Esophagus (tissue), 2 donors: ENCODE measurements at regions not wholly inside any gene's neighbourhood (a gene's known extent, or its start where the extent isn't known, plus 50 kb on each side); places are given as distances from the start of the nearest gene placed in this dataset.

Source experiments
- H3K27ac ChIP-seq, 2 donors: one replicate each; pipeline ENCODE4 v1.5.1; 2013; ENCODE audit warnings: low read depth in 2 of 2, mild to moderate bottlenecking in 2 of 2, inconsistent platforms in 1 of 2, low read length in 1 of 2, moderate library complexity in 1 of 2
- H3K27me3 ChIP-seq, 2 donors: one replicate each; pipeline ENCODE4 v1.6.1; 2013; ENCODE audit warnings: low read length in 2 of 2, control low read depth in 1 of 2, mild to moderate bottlenecking in 1 of 2; ENCODE audit not compliant: insufficient read depth in 2 of 2, control insufficient read depth in 1 of 2
- H3K36me3 ChIP-seq, 2 donors: one replicate each; pipeline ENCODE4 v1.6.1; 2013; ENCODE audit warnings: low read length in 1 of 2; ENCODE audit not compliant: control insufficient read depth in 2 of 2, insufficient read depth in 2 of 2
- H3K4me1 ChIP-seq, 2 donors: one replicate each; pipeline ENCODE4 v1.6.1; 2013; ENCODE audit warnings: low read length in 1 of 2; ENCODE audit not compliant: control insufficient read depth in 2 of 2, insufficient read depth in 2 of 2
- H3K4me3 ChIP-seq, 2 donors: one replicate each; pipeline ENCODE4 v1.5.1; 2013; ENCODE audit warnings: low read length in 2 of 2, mild to moderate bottlenecking in 2 of 2, low read depth in 1 of 2, moderate library complexity in 1 of 2
- H3K9me3 ChIP-seq, 2 donors: one replicate each; pipeline ENCODE4 v1.6.1; 2013; ENCODE audit warnings: mild to moderate bottlenecking in 2 of 2, low read depth in 1 of 2, low read length in 1 of 2, moderate library complexity in 1 of 2; ENCODE audit not compliant: control insufficient read depth in 2 of 2, insufficient read depth in 1 of 2
- WGBS, 2 donors: extraction: QIAGEN DNeasy Blood & Tissue Kit; methylation state at CpG; one replicate each; pipeline ENCODE4 v1.1.7; 2013; 5-methylcytosine and 5-hydroxymethylcytosine counted together
- donor health status: healthy with polysubstance abuse.
- donor health status: Bipolar disorder and iron deficiency.

DNA sequence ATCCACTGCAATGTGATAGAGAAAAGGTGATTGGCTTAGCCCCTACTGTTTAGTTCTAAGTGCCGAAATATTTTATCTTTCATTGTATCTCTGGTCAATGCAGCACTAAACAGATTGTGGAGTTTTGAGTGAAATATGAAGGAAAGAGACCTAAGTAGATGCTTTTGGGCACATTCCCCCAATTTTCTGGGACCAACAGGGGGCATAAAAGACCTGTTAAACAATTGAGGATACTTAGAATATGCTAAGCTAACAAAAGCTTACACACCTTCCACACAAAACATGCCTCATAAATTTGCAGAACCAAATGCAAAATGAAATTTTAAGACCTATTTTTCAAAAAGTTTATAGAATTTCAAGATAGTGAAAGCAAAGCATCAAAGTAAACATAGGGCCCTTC lies 746.9 kb downstream of the TBC1D32 start:
- 0% methylated on average over 1 of the region's 1 CpG for WGBS, 2 donors
- H3K4me3 ChIP-seq = no peak overlapping the region

DNA sequence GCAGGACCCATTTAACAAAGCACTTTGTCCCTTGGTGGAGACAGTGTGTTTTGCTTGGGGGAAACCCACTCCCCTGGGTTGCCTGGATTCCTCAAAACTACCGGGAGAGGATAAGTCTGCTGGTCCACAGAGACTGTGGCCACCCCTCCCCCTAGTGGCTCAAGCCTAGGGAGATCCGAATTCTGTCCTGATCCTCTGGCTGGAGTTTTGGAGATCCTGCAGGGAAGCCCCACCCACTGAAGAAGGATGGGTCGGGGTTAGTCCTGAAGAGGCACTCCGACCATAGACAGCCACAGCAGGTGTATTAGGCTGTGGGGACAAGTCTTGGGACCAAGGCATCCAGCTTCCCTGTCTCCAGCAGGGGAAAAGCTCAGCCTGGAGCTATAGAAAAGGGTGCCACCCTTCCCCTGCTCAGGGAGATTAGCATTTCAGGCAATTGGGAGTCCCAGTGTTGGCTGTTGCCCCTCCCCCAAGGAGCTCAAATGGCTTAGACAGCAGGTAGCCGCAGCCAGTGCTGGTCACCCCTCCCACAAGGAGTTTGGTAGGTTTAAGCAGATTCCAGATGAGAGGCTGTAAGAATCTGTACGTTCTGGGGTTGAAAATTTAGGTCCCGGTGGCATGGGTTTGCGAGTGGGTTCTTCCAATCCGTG lies 750.0 kb downstream of the TBC1D32 start:
- no peaks in the 10 kb centered on the region for H3K36me3 ChIP-seq
- H3K9me3 ChIP-seq = peaks cover 0 to 3% of the 10 kb centered on the region in 2 donors
- no peaks in the 10 kb centered on the region for H3K27me3 ChIP-seq
- 72 to 75% methylated on average over 9 of the region's 9 CpGs for WGBS, 2 donors
- H3K27ac ChIP-seq = no peak overlapping the region
- no peaks in the 10 kb centered on the region for H3K4me1 ChIP-seq
- H3K4me3 ChIP-seq = no peak overlapping the region

More for the DNA sequence above, 746.9 kb downstream of the TBC1D32 start:
- Histone ChIP-seq H3K4me1 (no peaks in the 10 kb centered on the region), H3K27me3 (no peaks in the 10 kb centered on the region), H3K36me3 (no peaks in the 10 kb centered on the region), H3K9me3 (peaks cover 0 to 3% of the 10 kb centered on the region in 2 donors), H3K27ac (no peak overlapping the region)

DNA sequence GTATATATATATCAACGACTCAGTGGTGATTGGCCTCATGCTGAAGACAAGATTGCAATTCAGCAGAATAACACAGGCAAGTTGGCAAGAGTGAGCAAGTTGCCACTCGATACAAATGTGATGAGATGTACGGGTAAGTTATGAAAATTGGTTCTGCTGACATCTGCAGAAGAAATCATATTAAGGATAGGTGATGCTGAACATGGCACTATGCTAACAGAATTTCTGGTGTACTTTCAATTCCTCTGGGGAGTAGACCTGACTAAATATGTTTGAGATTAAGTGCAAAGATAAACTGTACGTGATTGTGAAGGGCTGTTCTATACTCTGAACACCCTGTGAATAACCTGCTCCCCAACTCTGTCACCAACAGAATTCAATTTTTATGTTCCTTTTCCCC lies 758.2 kb downstream of the TBC1D32 start:
- 76 to 81% methylated on average over 4 of the region's 4 CpGs for WGBS, 2 donors
- Histone ChIP-seq H3K27ac (no peak overlapping the region), H3K4me3 (no peak overlapping the region), H3K36me3 (no peaks in the 10 kb centered on the region), H3K4me1 (no peaks in the 10 kb centered on the region), H3K9me3 (no peaks in the 10 kb centered on the region), H3K27me3 (no peaks in the 10 kb centered on the region)

DNA sequence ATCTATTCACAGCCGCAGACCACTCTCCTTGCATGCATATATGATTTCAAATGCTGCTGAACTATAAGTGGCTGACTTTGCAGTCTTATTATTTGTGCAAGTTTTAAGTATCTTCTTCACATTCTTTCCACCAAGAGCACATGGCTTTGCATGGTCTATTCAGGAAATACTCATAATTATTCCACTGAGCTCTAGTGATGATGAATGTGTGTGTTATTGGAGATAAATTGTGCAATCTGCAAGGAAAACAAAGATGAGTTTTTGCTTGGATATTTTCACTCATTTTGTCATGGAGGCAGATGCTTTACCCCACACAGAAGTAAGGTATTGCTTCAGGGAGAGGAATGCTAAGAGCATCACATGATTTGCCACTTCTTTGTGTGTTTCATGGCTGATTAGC lies 764.6 kb downstream of the TBC1D32 start:
- 76 to 78% methylated on average over 1 of the region's 1 CpG for WGBS, 2 donors
- Histone ChIP-seq H3K4me3 (no peak overlapping the region), H3K27me3 (no peaks in the 10 kb centered on the region), H3K9me3 (no peaks in the 10 kb centered on the region), H3K4me1 (no peaks in the 10 kb centered on the region), H3K27ac (no peak overlapping the region), H3K36me3 (no peaks in the 10 kb centered on the region)

DNA sequence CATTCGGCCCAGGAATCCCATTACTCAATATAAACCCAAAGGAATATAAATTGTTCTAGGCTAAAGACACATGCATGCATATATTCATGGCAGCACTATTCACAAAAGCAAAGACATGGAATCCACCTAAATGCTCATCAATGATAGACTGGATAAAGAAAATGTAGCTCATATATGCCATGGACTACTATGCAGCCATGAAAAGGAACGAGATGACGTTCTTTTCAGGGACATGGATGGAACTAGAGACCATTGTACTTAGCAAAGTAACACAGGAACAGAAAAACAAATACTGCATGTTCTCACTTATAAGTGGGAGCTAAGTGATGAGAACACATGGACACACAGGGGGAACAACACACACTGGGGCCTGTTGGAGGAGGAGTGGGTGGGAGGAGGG lies 769.5 kb downstream of the TBC1D32 start:
- H3K9me3 ChIP-seq = no peaks in the 10 kb centered on the region
- no peaks in the 10 kb centered on the region for H3K27me3 ChIP-seq
- H3K27ac ChIP-seq = no peak overlapping the region
- WGBS, 2 donors = 82 to 85% methylated on average over 3 of the region's 3 CpGs
- H3K4me3 ChIP-seq = no peak overlapping the region
- no peaks in the 10 kb centered on the region for H3K36me3 ChIP-seq
- H3K4me1 ChIP-seq = no peaks in the 10 kb centered on the region

DNA sequence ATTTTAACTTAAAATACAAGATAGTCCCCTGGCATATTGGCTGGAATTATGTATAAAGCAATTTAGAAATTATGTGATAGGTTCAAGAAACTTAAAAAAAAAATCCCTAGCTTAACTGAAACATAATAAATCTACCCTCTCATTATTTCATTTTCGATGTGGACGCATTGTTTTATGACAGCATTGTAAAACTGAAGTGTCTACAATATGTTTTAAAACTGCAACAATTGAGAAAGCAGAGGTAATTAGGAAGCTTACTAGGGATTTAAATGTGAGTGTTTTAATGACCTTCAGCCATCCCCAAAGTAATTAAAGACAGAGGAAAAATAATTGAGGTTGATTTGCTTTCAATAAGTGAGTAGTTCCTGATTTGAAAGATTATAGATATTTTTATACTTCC lies 776.0 kb downstream of the TBC1D32 start:
- no peaks in the 10 kb centered on the region for H3K9me3 ChIP-seq
- H3K36me3 ChIP-seq = no peaks in the 10 kb centered on the region
- WGBS, 2 donors = 63 to 81% methylated on average over 2 of the region's 2 CpGs
- H3K27me3 ChIP-seq = no peaks in the 10 kb centered on the region
- H3K4me3 ChIP-seq = no peak overlapping the region
- H3K4me1 ChIP-seq = no peaks in the 10 kb centered on the region
- H3K27ac ChIP-seq = no peak overlapping the region

DNA sequence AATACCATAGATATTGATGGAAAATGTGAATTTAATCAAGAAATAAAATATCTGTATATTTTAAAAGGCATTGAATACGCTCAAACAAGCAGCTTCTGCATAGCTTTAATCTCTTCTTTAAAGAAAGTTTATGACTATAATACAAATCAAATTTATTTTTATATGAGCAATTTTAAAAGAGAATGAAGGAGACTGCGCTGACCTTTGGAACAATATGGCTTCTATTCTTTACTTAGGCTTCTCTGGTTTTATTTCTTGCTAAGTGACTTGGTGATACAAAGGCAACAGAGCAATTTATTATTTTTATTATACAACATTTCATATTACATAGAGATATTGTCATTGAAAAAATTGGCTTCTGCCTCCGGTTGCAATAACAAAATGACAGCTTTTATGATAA lies 776.7 kb downstream of the TBC1D32 start:
- no peak overlapping the region for H3K27ac ChIP-seq
- H3K9me3 ChIP-seq = no peaks in the 10 kb centered on the region
- H3K4me1 ChIP-seq = no peaks in the 10 kb centered on the region
- H3K27me3 ChIP-seq = no peaks in the 10 kb centered on the region
- 62 to 67% methylated on average over 3 of the region's 3 CpGs for WGBS, 2 donors
- H3K36me3 ChIP-seq = no peaks in the 10 kb centered on the region
- no peak overlapping the region for H3K4me3 ChIP-seq

DNA sequence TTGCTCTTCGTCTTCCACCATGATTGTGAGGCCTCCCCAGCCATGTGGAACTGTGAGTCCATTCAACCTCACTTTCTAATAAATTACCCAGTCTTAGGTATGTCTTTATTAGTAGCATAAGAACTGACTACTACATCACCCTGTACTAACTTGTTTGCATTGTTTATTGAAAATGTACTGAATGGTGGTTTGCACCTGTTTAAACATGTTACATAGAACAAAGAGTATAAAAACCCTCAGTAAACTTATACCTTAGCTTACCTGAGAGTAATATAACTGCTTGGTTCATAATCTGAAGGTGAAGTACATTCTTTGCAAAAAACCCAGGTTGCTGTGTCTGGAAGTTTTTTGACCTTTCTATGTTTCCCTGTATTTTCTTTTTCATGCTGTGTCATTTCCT lies 777.8 kb downstream of the TBC1D32 start:
- H3K9me3 ChIP-seq = no peaks in the 10 kb centered on the region
- no peak overlapping the region for H3K27ac ChIP-seq
- WGBS, 2 donors = 44 to 50% methylated on average over 1 of the region's 1 CpG
- H3K4me3 ChIP-seq = no peak overlapping the region
- H3K27me3 ChIP-seq = no peaks in the 10 kb centered on the region
- no peaks in the 10 kb centered on the region for H3K36me3 ChIP-seq
- H3K4me1 ChIP-seq = no peaks in the 10 kb centered on the region

DNA sequence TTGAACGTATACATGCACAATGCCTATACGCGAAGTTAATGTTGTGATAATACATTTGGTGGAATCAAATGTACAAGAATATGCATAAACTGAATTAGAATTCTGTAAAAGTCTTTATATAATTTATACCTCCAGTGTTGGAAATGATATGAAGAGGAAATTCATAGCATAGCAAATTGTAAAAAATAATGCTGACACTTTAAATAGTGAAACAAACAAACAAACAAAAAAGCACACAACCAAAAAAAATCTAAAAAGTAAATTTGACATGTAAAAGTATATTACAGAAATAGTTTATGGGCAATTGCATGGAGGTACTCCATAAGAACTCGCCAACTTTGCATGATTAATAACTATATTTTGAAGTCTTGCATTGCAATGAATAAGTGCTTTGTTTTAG lies 780.9 kb downstream of the TBC1D32 start:
- WGBS, 2 donors = 88 to 91% methylated on average over 4 of the region's 4 CpGs
- no peak overlapping the region for H3K4me3 ChIP-seq
- no peaks in the 10 kb centered on the region for H3K9me3 ChIP-seq
- no peaks in the 10 kb centered on the region for H3K27me3 ChIP-seq
- H3K36me3 ChIP-seq = no peaks in the 10 kb centered on the region
- H3K4me1 ChIP-seq = no peaks in the 10 kb centered on the region
- no peak overlapping the region for H3K27ac ChIP-seq

DNA sequence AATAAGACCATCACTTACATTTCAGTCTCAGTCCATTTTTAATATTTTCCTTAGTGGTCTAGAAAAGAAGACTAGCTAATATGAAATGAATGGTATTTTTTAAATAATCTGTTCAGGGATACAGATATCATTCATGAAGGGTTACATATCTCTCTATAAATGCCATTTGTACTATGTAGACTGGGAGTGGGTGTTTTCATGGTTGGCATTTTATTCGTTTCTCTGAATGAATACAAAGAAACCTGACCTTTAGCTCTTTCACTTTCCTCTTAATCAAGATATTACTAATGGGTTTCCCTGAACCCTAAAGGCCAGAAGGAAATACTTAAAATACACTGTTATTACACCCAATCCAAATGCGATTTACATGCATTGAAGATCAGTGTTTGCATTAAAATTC lies 788.9 kb downstream of the TBC1D32 start:
- WGBS, 2 donors = 53 to 63% methylated on average over 2 of the region's 2 CpGs
- Histone ChIP-seq H3K4me1 (no peaks in the 10 kb centered on the region), H3K27ac (no peak overlapping the region)

More for the DNA sequence above, 788.9 kb downstream of the TBC1D32 start:
- Histone ChIP-seq H3K9me3 (no peaks in the 10 kb centered on the region), H3K27me3 (no peaks in the 10 kb centered on the region), H3K4me3 (no peak overlapping the region), H3K36me3 (no peaks in the 10 kb centered on the region)
